HG03045 (cell line): ENCODE measurements at regions not wholly inside any gene's neighbourhood (a gene's known extent, or its start where the extent isn't known, plus 50 kb on each side); places are given as distances from the start of the nearest gene placed in this dataset.
"Not testable (repeated sequence)": the region's sequence is repeated elsewhere in the genome, so short reads cannot be mapped to it uniquely, and the experiment has no call there.

Source experiments
- ATAC-seq: cut with Tn5 transposase; IDR thresholded peaks from one replicate; pipeline ENCODE4 v1.9.1; 2021; ENCODE audit warnings: mild to moderate bottlenecking, moderate library complexity; ENCODE audit not compliant: unreplicated experiment

DNA sequence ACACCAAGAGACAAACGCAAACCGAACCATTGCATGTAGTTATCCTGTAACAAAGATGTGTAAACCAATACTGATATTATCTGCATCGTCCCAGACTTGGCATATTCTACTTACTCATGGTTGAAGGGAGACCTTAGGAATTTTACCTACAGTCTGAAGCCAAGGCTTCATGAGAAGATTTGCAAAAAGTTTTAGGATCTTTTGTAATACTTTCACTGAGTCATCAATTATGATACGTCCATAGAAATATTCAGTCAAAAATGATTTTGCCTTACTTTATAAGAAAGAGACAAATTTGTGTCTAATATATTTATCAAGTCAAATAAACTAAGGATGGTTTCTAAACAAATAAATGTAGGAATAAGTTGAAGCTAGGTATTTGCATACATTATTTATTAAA is 1176.1 kb upstream of the ADGRL2 start:
- ATAC-seq: no peak

DNA sequence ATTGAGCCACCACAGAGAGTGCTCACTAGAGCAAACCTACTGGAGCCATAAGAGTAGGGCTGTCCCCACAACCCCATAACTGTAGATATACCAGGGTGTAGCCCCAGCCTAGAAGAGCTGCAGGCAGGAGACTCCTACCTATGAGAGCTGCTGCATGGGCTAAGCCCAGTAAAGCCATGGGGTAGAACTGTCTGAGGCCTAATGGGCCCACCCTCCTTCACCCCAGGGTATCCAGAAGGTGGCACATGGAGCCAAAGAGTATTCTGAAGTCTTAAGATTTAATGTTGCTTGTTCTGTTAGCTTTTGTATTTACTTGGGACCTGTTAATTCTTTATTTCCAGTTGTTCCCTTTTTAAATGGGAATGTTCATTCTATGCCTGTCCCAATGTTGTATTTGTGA is 1193.7 kb upstream of the ADGRL2 start:
- ATAC-seq: no peak

DNA sequence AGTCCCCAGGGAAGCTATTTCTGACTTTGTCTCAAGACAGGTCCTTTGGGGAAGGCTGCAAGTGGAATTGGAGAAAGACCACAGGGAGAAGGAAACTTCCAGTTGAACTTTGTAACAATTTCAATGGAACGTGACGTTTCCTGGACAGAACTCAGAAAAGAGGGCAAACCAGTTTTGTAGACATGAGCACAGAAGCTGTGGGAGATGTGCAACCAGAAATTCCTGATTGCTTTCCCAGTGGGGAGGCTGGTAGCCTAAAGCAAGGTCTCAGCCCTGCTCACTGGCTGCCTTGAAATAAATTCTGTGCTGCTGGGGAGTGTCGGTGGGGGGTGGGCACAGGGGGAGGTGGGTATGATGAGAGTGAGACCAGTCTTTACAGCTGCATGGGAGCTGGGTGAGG is 1206.7 kb upstream of the ADGRL2 start:
- no peak for ATAC-seq

DNA sequence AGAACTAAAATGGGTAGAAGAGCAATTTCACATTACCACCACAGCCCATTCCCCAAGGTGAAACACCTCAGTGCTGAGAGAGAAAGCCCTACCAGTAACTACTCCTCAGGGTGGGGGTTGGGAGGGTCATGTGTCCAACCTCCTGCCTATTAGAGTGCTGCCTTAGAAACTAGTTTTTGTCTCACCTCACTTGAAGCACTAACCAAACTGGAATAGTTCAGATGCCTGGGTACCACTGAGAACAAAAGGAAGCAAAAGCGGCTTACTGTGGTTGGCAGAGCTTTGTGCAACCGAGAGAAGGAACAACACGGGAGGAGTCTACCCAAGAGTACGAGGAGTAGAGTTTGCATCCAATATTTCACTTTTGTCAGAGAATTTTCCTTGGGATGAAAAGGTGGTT is 1207.5 kb upstream of the ADGRL2 start:
- ATAC-seq: no peak

DNA sequence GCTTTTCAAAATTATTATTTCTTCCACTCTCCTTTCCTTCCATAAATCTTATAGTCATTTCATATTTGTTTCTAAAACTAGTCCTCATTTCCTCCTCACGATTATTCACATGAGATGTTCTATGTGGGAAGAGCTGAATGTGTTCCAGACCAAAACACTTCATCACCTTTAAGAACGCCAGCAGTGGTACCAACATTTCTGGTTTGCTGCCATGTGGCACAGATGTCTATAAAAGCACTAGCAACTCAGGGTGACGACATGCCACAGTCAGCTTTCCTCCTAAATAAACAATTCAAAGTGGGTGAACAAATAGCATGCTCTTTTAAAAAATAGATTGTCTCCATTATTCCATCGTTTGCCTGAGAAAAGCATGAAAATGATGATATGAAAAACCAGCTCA is 1217.8 kb upstream of the ADGRL2 start:
- ATAC-seq: no peak

DNA sequence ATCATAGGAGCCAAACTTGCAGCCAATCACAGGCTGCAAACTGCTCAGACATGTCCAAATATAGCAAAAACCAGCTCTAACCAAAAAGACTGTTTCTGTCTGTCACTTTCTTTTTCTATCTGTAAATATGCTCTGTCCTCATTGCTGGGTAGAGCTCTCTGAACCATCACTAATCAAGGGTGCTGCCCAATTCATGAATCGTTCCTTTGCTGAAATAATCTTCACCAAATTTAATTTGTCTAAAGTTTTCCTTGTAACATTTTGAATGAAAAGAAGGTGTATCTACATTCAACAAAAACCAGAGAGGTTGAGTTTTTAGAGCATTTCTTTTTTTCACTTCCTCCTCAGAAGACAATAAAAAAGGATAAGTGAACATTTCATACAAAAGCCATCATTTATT is 1221.7 kb upstream of the ADGRL2 start:
- no peak for ATAC-seq

DNA sequence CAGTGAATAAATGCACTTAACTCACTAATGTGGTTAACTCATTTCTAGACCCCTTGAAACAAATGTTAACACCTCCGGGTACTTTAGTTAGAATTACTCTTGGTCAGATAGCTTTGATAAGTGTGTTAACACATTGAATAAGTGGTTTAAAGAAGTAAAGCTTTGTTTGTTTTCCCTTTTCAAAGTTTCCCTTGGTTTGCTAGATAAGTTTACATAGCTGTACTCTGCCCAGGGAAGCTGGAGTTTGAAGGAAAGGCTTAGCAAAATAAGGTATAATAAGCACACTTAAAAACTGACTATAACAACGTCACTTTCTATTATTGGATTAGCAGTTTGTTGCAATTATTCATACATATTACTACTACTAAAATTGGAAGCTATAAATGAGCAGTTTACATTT is 1233.9 kb upstream of the ADGRL2 start:
- no peak for ATAC-seq

DNA sequence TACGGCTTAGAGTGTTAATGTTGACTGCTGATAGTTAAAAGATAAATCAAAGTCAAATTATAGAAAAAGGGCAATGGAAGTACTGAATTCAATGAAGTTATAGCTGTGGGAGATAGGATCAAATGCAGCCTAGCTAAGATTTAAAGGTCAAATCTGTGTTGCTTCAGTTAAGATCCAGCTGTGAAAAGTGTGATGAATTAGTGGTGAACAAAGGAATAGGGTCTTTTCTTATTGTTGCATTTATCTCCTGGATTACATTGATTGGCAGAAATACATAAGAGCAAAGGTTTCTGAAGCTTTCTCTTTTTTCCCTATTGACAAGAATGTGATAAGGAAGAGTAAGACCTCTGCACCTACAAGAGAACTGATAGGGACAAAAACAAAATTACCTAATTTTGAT is 1234.6 kb upstream of the ADGRL2 start:
- no peak for ATAC-seq

DNA sequence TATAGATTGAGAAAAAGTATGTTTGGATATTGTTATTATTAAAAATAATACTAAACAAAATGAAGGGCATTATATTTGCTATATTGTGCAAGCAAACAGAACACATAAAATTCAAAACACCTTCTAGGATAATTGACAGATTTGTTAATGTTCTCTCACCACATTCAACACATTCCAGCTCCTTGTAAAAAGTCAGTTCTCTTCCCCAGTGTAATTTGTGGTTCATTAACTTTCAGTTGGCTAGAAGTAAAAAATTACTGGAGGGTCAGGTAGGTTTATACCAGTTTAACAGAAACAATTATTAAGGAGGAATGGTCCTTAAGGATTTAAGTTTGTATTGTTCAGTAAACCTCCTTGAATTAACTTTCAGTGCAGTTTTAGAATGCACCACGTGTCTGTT is 1235.3 kb upstream of the ADGRL2 start:
- ATAC-seq: no peak

DNA sequence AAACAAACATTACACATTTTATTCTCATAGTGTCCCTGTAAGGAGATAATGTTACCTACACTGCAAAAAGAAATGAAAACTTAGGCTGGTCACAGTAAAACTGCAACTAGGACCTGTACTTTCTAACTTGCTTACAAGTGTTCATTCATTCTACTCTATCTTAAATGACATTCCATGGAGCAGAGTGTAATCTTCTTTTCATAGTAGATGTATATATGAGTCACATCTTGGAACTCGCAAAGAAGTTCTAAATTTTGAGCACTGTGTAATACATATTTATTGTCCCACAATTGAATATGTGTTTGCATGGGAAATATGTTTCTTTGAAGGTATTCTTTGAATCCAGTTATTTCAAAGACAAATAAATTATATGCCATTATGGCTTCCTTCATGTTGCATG is 1258.5 kb upstream of the ADGRL2 start:
- ATAC-seq: no peak

DNA sequence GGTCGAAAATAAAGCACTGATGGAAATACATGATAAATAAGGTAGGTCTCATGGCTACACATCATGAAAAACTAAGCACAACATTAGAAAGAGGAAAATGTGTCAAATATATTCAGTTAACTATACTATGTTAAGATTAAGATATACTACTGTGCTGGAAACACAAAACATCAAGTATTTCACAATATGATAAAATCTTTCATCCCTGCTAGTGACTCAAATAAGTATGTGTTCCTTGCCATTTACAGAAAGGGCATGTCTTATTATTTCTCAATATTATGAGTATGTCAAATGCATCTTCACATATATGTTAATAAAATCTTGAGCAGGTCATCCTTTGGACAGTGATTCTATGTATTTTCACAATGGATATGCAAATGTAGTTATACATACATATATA is 1260.1 kb upstream of the ADGRL2 start:
- ATAC-seq: no peak

DNA sequence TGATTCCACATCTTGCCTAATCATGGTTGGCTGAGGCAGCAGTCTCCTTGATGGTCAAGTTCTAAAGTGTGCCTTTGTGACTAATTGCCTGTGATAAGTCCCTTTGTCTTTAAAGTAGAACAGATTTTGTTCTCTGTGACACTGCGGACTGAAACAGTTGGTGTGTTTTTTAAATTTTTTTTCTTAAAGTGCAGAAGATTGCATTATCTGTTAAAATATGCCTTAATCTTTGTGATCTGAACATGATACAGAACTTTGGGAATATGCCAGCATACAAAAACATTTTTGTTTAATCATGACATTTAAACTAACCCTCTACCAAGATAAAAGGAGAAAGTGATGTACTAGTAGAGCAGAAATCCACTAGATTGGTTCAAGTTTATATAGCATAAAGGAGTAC is 1260.6 kb upstream of the ADGRL2 start:
- ATAC-seq: no peak

DNA sequence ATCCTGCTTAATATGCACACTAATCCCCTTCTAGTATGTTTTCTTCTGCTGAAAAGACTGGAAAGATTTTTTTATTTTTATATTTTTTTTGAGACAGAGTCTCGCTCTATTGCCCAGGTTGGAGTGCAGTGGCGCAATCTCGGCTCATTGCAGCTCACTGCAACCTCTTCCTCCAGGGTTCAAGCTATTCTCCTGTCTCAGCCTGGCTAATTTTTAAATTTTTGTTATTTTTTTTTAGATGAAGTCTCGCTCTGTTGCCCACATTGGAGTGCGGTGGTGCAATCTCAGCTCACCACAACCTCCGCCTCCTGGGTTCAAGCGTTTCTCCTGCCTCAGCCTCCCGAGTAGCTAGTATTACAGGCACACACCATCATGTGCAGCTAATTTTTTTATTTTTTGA is 1261.4 kb upstream of the ADGRL2 start:
- not testable (repeated sequence) for ATAC-seq

DNA sequence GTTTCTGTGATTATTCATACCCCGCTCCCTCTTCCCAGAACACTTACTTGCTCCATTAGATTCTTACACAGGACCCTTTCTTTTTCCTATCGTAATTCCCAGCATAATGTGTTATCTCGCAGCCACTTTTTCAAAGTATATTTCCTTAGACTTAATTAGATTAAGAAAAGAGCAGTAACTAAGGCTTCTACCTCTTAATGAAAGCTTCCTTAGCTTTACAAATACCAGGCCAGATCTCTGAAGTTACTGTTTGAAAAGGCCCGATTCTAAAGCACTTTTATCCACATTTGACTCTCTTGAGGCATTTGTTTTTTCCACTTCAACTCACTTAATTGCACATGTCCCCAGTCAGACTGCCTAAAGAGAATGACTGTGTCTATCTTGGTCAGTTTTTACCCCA is 1264.3 kb upstream of the ADGRL2 start:
- no peak for ATAC-seq

DNA sequence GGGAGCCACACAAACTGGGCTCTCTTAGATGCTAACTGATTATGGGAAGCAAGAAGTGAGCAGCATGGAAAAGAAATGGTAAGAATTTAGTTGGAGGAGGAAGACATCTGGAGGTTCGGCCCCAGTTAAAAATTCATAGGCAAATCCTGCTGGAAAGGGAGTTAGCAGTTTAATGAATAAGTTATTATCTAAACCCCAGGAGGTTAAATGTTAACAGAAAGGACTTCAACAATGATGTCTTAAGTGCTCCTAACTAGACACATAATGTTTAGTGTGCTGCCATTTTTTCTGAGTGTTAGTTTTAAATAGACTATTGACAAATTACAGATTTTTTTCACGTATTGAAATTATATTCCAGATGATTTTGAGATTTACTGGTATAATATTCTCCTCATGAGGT is 1265.3 kb upstream of the ADGRL2 start:
- ATAC-seq: no peak

DNA sequence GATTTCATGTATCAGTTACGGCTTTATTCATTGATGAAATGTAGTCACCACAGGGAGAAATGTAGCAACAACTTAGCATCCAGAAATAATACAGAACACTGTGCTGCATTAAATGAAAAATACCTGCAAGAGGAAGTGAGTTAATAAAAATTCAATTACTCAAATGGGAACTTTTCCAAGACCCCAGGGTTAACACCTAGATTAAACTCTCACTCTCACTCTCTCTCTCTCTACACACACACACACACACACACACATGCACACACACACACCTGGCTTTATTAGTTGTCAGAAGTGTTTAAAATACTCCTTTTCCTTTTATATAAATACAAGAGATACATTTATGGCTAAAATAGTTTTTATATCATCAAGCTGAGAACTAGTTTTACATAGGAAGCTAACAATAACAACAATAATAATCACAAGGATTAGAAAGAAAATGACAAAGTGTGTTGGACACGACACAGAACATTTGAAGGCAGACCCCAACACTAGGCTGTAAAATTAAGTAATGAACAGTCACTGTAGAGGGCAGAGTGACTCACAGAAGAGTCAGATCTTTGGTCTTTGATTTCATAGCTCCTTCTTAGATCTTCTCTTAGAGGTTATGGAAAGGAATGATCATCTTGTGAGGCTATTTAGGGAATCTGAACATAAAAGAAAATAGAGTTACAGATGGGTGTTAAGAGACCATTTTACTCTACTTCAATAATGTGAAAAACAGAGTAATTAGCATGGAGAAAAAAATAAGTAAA is 1266.0 kb upstream of the ADGRL2 start:
- ATAC-seq: no peak

DNA sequence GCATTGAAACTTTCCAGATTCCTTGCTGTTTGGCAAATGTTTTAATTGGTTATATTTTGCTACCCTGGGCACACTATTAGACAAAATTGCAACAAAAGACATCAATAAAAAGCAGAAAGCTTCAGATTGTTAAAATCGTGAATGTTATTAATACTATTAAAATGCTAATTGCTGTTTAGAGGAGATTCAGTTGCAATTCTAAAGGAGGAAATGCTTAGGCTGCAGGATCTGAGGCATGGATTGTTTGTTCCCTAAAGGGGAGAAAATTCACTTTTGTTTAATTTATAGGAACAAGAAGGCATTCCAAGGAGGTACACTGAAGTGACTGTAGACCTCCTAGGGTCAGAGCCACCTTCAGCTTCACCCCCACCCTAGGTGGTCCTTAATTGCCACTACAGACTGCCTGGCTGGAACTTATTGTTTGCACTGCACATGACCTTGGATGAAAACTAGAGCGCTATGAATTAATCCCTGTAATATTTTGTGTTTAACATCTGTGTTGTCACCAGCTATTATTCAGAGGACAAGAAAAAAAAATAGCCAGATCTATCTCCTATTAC is 1266.9 kb upstream of the ADGRL2 start:
- no peak for ATAC-seq

DNA sequence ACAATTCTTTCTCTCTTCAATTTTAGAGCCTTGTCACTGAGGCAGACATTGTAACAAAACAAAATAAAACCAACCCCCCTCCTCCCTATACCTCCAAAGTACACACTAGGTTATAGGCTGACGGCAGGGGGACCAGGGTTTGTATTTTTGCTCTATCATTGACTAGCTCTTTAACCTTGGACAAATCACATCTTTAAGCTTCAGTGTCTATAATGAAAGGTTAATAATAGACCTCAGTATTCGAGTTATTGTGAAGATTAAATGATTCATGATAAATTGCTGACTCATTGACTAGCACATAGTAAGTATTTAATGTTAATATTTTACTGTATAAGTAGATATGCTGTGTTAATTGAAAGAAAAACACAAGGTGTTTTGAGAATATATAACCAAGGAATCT is 1267.6 kb upstream of the ADGRL2 start:
- ATAC-seq: no peak

DNA sequence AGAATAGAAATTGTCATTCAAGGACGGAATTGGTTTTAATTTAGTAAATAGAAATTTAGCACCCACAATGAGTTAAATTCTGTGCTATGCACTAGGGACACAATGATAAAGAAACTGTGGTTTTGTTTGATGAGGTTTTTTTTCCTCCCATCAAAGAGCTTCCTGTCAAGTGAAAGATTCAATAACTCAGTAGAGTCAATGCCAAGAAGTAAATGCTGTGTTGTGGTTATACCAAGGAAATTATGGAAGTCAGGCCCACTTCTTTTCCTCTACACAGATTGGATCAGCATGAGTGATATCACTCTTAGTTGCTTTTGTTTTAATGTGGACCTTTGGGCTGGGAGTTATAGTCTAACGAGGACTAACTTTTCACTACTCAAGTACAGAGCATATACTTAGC is 1269.6 kb upstream of the ADGRL2 start:
- no peak for ATAC-seq

DNA sequence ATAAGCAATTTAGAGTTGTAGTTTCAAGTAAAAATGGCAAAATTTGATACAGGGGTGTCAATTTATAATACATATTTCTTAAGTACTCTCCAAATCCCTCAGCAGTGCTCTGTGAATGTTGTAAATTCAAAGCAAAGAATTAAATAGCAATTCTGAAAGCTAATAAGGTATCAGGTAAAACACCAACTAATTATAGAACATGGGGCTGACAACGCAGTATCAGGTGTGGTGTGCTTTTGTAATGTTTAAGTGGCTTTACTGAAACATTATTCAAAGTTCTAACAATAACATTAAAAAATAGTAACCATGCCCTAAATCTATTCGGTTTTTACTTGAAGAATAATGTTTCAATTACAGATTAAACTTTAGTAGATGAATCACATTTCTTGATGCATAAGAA is 1271.2 kb upstream of the ADGRL2 start:
- no peak for ATAC-seq

DNA sequence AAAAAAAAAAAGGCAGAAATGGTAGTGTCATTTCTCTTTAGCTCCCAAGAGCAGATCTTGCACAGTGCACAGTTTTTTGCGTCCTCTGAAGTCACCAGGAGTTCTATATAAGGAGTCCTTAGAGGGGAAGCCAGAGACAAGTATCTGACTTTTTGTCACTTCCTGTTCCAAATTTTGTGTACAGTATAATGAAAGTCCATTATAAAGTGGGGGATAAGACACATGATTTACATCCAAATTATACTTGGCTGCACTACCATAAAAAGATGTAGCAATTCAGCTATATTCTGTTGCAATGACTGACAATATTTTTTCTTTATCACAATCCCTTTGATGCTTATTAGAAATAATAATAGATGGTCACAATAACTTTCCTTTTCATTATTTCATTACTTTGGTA is 1276.9 kb upstream of the ADGRL2 start:
- ATAC-seq: no peak

DNA sequence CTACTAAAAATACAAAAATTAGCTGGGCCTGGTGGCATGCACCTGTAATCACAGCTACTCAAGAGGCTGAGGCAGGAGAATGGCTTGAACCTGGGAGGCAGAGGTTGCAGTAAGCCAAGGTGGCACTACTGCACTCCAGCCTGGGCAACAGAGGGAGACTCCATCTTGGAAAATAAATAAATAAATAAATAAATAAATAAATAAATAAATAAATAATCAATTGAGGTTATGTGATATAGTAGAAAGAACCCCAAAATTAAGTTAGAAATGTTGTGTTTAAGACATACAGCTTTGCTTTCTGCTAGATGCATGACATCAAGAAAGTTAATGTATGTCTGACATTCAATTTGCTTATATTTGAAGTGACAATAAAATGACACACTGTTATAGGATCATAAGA is 1277.7 kb upstream of the ADGRL2 start:
- not testable (repeated sequence) for ATAC-seq

DNA sequence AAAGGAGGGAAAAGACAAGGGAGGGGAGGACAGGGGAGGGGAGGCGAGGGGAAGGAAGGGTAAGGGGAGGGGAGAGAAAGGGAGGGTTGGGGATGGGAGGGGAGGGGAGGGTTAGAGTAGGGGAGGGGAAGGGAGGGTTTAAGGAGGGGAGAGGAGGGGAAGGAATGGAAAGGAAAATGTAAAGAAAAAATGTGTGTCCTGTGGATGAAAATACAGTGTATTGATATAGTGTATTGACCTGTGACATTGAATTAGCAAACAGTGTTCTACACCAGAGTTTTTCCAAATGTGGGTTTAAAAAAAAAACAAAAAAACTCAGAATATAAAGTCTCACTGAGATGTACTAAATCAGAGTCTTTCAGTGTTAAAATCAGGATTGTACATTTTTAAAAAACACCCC is 1279.8 kb upstream of the ADGRL2 start:
- ATAC-seq: no peak
